Hematopoietic multipotent progenitor cell treated with erythropoietin and hydrocortisone succinate and interleukin-3 and kit ligand, for 15 days (in vitro differentiated cells): ENCODE measurements at regions not wholly inside any gene's neighbourhood (a gene's known extent, or its start where the extent isn't known, plus 50 kb on each side); places are given as distances from the start of the nearest gene placed in this dataset.
"Not testable (repeated sequence)": the region's sequence is repeated elsewhere in the genome, so short reads cannot be mapped to it uniquely, and the experiment has no call there.

Experiments
- DNase-seq: peaks from one replicate; pipeline ENCODE4 v3.0.0-alpha.2; 2015; ENCODE audit warnings: low spot score

DNA sequence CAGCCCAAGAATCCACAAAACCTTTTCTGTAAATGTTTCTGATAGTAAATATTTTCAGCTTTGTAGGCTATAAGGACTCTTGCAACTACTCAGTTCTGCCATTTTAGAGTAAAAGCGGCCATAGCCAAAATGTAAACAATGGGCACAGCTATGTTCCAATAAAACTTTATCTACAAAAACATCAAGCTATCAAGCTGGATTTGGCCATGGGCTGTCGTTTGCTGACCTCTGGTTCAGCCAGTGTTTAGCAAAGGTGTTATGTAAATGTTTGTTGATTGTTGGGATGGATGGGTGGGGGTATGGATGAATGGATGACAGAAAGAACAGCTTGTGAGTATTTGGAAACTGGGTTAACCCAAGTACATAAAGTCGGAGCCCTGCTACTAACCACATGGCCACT lies 111.1 kb upstream of the VRK1 start:
- no peak for DNase-seq

DNA sequence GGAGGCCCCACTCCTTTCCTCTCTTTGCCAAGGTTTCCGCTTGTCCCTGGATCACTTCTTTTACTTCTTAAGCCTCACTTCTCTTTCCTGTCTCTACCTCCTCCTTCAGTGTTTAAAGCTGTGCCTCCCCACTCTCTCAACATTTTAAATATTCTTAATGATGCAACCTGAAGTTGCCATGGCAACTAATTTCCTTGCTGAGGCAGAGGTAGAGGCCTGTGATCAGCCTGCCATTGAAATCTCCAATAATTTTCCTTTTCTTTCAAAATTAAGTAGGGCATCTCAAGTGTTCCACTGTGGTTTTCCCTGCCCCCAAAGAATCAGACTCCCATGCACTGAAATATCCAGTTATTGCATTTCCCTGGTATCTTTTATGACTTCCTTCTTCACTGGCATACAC lies 108.6 kb upstream of the VRK1 start:
- DNase-seq: no peak

DNA sequence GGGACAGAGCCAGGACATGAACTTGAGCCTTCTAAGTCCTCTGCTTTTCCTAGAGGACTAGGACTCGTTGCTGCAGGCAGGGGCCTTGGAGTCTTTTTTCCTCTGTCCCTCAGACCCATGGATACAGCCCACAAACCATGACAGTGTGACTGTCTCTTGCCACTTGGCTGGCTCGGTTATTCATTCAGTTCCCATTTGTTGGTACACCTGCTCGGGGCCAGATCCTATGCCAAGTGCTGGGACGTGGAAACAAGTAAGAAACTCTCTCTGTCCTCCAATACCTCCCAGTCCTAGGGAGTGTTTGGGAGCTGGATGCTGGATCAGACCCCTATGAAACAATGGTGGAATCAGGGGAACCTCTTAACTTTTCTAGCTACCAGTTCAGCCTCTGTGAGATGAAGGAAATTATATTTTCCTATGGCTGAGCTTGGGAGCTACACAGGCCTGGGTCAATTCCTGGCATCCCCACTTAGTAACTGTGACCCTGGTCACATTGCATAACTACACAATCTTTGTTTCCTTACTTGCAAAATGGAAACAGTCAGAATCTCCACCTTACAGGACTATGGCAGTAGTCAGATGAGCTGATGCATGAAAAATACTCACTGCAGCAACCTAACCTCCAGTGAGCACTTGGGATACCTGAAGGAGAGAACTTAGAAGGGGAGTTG lies 106.3 kb upstream of the VRK1 start:
- no peak for DNase-seq

DNA sequence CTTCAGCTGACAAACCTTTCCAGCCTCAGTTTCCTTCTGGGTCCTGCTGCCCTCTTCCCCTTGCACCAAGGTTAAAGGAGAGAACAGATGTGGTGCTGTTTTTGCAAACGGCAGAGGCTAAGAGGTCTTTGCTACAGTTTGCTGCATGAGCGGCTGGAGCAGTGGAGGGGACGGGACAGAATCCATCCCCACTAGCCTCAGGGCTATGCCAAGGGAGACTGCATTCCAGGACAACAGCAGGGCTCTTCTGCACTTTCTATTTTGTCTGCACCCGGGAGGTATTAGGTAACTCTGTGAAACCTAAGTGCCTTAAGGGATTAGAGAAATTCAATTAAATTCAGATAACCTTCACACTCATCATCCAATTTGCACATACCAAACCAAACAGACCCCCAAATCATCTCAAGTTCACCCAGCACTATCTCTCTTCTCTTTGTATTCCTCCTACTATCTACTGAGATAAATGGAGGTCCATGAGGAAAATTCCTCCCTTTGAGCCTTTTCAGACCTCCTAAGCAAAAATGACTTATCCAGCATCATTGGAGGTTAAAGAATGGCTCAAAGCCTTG lies 103.8 kb upstream of the VRK1 start:
- DNase-seq: no peak

DNA sequence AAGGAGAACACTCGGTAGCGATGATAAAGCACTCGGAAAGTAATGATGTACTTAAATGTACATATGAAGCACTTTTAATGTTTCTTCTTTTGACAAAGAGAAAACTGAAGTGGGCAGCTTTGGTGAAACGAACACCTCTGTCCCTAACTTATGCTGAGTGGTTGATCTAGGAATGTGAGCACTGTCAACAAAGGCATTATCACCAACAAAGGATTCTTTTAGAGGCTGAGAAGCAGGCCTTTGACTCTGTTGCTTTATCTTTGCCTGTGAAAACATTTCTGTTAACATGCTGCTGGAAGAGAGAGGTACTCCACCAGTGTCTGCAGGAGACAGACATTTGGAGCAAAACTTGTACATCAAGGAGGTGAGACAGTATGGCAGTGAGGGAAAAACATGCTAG lies 103.2 kb upstream of the VRK1 start:
- no peak for DNase-seq

DNA sequence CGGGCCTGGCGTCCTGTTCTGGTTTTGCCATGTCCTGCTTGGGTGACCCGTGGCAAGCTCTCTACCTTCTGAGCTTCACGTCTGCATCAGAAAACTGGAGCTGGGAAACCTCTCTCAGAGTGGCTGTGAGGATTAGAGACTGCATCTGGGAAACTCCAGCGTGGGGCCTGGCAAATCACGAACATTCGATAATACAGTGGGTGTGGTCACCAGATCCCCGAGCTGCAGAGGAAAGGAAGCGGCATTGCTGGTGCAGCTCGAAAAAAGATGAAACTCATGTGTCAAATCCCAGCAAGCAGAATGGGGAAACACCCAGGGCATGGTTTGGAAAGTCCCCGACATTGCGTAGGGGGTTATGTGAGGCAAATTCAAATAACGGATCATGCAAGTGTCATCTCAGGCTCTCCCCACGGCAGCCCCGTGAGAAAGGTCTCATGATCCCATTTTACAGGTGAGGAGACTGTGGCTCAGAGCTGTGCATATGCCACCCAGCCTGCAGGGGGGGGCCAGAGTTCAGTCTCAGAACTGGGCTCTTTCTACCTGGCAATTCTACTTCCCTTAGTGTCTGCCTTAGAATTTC lies 98.1 kb upstream of the VRK1 start:
- DNase-seq: peak; percentile 7

DNA sequence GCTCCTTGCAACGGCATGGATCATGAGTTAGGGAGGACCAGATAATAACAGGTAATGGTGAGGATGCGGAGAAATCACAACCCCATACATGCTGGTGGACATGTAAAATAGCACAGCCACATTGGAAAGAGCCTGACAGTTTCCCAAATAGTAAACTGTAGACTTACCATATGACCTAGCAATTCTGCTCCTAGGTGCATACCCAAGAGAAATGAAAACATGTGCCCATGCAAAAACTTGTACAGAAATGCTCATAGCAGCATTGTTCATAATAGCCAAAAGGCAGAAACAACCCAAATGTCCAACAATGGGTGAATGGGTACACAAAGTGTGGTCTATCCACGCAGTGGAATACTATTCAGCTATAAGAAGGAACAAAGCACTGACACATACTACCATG lies 97.5 kb upstream of the VRK1 start:
- DNase-seq: no peak

DNA sequence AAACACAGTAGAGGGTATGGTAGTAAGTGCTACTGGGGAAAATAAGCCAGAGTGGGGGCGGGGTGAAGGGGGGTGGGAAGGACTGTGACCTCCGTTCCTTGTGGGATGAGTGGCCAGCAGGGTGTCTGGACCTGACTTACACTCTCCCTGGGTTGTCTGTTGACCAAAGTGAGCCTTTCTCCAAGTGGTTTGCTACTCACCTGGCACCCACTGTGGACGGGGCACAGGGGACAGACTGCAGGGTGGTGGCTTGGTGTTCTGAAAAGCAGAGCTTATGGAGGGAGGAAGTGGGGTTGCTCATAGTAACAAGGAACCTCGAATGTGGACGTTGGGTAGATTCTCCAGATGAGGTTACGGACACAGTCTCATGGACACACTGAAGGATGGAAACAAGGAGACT lies 94.4 kb upstream of the VRK1 start:
- DNase-seq: no peak

DNA sequence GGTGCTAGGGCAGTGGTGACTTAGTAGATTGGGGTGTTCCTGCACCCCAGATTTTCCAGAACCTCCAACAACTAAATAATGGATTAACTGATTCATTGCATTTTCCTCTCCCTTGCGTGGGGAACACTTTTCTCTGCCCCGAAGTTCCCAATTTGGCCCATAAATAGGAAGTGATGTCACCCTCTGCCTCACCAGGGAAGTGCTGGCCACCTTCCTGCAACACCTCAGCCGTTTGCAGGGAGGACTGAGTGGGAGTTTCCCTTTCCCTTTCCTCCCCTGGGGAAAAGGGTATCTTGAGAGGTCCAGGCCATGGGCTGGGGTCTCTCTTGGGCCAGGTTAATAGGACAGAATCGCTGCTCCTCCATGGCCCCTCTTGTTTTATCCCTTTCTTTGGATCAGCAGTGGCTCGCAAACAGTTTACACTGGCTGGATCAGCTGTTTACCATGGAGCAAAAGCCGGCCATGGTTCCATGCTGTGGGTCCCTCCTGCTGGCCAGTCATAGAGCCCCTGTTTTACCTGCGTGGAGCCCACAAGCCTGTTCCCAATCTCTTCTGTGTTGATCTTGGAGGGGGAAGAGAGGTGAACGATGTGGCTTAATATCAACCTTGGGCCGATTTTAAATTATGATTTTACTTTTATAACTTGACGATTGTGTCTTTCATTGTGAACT lies 91.6 kb upstream of the VRK1 start:
- no peak for DNase-seq

DNA sequence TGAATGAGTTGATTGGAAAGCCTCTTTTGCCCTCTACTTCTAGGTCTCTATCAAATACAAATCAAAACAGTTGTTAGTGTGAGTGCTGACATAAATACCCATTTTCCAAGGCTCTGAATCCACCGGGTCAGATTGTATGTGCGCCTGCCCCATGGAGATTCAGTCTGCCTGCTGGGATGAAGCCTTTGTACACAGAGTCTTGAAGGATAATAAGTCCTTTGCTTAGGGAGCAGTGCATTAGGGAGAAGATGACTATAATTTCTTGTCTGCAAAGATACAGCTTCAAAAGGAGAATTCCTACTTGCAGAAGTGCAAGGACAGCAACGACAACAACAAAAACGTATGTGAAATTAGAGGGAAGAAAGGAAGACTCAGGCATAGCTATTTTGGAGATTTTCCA lies 90.3 kb upstream of the VRK1 start:
- no peak for DNase-seq

DNA sequence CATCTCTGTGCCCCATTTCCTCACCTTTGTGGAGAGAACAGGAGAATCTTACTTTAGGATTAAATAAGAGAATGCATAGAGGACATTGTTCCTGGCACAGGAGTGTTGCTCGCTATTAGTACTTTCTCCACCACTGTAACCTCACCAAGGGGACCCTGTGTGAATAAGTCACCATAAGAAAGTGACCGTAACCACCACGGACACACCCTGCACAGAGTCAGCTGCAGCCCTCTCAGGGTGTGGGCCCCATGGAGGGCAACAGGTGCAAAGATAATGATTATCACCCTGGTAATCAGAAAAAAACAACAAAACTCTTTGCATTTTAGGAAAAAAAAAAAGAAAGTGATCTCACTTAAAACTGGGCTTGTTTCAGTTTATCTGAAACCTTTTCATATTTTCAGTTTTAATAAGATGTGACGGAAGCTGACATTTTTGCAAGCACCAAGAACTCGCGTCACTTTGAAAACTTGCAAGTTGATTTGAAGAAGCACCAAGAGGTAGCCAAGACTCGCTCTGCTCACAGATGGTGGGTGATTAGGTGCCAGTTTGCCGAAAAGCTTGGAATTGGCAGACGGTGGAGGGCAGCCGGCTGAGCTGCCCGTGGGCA lies 87.0 kb upstream of the VRK1 start:
- DNase-seq: no peak

DNA sequence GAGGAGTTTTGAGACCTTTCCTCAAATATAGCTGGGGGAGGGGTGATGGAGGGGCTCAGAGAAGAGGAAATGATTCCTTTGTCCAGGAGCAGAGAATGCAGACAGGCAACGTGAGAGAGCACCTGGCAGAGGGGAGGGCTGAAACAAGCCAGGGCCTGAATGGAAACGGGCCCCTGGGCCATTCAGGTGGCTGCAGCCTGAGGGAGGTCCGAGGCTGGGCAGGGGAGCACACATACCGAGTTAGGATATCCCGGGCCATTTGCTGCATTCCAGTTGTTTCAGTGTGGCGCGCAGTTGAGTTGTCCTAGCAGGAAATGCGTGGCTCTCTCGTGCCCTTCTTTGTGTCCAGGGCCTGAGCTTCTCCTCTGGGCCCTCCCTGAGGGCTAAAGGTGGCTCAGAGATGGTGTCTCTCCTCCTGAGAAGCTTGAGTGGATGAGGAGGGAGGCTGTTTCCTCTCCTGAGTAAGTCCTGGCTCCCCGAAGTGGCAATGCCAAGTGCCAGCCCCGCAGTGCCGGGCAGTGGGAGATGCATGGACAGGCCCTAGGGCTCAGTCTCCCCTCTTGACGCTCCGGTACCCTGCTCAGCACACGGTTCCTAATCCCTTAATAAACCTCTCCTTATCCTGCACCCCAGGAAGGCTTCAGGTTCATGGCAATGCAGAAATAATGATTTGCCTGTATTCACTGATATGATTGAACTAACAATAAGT lies 85.5 kb upstream of the VRK1 start:
- DNase-seq: no peak

DNA sequence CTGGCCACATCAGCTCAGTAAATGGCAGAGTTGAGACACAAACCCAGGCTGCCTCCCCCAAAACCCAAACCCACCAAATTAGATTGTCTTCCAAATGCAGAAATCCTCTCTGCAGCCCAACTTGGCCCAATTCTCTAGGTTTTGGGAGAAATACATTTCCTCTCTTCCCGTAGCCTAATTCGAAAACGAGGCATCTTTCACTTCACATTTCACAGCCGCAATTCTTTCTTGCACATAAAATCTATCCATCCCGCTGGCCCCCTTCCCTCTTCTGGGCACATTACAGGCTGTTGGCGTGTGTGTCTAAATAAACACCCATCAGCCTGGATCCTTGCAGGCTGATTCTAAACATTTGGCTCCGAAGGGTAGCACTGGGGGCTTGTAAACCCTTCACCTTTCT lies 83.8 kb upstream of the VRK1 start:
- DNase-seq: no peak

DNA sequence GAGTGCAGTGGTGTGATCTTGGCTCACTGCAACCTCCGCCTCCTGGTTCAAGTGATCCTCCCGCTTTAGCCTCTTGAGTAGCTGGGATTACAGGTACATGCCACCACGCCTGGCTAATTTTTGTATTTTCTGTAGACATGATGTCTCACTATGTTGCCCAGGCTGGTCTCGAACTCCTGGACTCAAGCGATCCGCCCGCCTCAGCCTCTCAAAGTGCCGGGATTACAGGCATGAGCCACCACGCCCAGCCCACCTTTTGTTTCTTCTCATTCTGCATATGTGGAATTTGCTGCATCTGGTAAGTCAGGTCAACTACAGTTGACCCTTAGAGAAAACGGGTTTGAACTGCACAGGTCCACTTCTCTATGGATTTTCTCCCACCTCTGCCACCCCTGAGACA lies 82.6 kb upstream of the VRK1 start:
- not testable (repeated sequence) for DNase-seq

DNA sequence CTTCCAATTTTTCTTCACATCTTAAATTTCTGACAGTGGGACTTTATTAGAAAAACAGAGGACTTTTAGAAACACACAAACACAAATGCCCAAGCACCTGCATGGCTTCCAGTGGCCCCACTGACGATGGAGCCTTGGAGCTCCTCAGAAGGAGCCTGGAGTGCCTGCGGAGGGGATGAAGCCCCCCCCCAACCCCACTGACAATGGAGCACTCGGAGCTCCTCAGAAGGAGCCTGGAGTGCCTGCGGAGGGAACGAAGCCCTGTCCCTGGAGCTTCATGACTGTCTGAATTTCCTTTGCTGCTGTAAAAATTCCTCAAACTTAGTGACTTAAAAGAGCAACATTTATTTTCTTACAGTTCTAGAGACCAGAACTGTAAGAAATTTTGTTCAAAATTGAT lies 80.1 kb upstream of the VRK1 start:
- no peak for DNase-seq

DNA sequence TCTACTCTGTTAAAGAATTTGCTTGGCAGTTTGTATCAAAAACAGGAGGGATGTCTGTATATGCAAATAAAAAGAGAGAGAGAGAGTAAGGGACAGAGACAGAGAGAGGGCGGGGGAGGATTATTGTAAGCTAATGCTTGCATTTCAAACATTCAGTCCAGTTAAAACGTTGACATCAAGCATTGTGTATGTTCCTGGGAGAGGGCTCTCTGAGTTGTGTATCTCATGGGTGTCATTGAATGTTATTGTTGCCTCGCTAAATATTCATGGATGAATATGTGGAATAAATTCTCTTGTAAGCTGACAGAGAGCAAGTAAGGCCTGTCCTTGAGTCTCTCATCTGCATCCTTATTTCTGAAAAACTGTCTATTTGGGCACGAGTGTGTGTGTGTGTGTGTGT lies 78.8 kb upstream of the VRK1 start:
- no peak for DNase-seq

DNA sequence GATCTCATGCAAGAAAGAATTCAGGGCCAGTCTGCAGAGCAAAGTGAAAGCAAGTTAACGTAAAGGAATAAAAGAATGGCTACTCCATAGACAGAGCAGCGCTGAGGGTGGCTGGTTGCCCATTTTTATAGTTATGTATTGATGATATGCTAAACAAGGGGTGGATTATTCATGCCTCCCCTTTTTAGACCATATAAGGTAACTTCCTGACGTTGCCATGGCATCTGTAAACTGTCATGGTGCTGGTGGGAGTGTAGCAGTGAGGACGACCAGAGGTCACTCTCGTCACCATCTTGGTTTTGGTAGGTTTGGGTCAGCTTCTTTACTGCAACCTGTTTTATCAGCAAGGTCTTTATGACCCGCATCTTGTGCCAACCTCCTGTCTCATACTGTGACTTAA lies 76.5 kb upstream of the VRK1 start:
- DNase-seq: not testable (repeated sequence)

DNA sequence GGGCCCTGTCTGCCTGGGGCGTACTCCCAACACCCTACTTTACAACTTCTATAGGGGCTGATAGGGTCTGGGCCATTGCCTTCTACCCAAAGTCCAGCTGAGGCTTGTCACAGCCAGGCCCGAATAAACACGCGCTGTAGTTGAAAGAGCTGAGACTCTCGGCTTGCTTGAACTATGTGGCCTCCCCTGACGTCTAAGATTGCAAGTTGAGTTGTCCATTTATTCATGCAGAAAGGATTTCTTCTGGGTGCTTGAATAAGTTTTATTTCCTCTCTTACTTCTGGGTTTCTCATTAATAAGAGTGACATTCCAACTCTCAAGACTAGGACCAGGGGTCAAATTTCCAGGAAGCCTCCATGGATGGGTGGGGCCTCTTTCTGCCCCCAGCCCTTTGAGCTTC lies 74.4 kb upstream of the VRK1 start:
- DNase-seq: no peak

DNA sequence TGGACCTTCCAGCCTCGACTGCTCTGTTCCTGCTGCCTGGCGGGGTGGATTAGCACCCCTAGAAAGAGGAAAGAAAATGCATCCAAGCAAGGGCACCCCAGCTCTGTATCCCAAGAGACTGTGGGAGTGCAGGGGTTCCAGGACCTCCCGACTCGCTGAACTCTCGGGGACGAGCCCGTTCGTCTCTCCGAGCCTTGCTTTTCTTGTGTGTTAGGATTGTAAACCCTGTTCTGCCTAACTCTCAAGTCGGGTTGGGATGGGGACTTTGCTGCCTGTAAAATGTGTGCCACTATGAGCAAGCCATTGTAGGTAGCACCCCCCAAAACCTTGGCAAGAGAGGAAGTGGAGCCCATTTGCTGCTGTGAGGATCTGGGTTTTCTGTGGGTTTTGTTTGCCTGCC lies 73.2 kb upstream of the VRK1 start:
- no peak for DNase-seq

DNA sequence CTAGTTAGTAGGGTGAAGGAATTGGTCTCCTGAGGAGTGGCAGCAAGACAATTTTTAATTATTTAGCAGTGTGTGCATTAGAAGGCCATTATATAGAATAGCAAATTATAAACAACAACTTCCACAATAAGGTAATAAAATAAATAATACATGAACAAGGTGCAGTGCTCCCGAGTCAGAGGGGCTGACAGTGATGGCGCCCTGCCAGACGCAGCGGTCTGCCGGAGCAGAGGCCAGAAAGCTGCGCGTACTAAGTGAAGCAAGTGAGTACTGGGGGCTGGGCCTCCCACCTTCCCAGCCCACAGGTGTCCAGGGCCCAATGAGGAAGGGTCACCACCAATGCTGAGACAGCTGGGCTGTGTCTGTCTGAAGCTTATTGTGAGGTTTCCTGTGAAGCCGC lies 72.0 kb upstream of the VRK1 start:
- no peak for DNase-seq

DNA sequence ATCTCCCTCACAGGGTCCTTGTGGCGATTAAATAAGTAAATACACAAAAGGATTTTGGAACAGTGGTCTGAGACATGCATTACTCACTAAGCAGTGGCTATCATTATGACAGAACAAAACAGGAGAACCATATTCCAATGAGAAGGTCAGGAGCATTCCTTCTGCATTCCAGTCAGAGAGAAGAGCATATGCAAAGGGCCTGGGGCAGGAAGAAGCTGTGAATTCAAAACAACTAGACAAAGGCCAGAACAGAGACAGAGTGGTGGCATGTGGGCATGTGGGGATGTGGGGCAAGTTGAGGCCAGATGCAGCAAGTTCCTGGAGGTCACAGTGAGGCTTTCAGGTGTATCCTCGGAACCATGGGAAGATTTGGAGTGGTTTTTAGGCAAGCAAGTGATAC lies 70.1 kb upstream of the VRK1 start:
- DNase-seq: no peak

DNA sequence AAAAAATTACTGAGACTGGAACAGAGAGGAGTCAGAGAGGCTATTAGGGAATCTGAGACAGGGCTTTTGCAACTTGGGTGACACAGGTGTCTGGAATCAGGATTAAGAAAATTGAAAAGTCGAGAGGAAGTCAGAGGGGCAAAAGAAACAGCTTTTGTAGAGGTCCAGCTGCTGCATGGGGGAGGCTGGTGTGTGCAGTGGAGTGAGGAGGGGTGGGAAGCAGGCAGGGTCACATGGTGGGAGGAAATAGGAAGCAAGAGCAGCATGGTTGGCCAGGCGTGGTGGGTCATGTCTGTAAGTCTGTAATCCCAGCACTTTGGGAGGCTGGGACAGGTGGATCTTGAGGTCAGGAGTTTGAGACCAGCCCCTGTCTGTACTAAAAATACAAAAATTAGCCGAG lies 69.7 kb upstream of the VRK1 start:
- DNase-seq: no peak
